ENCODE measurements at regions not wholly inside any gene's neighbourhood (a gene's known extent, or its start where the extent isn't known, plus 50 kb on each side); places are given as distances from the start of the nearest gene placed in this dataset.

DNA sequence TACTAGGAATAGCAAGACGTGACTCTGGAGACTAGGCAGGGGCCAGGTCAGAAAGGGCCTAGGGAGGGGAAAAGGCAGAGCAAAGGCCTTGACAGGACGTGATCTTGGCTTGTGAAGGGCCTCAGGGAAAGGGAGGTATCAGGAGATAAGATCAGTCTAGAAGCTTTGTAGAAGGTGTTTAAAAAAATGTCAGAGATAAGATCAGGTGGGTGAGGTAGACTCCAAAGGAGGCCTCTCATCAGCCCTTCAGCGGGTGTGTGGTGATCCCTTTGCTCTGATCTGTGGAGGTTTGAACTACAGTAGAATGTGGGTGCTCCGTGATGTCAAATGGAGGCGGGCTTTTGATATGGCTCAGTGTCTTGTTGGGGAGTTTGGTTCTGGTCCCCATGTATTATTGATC lies 78.8 kb upstream of the PRPS1 start (continued):
- TF ChIP-seq, protein P1, sequence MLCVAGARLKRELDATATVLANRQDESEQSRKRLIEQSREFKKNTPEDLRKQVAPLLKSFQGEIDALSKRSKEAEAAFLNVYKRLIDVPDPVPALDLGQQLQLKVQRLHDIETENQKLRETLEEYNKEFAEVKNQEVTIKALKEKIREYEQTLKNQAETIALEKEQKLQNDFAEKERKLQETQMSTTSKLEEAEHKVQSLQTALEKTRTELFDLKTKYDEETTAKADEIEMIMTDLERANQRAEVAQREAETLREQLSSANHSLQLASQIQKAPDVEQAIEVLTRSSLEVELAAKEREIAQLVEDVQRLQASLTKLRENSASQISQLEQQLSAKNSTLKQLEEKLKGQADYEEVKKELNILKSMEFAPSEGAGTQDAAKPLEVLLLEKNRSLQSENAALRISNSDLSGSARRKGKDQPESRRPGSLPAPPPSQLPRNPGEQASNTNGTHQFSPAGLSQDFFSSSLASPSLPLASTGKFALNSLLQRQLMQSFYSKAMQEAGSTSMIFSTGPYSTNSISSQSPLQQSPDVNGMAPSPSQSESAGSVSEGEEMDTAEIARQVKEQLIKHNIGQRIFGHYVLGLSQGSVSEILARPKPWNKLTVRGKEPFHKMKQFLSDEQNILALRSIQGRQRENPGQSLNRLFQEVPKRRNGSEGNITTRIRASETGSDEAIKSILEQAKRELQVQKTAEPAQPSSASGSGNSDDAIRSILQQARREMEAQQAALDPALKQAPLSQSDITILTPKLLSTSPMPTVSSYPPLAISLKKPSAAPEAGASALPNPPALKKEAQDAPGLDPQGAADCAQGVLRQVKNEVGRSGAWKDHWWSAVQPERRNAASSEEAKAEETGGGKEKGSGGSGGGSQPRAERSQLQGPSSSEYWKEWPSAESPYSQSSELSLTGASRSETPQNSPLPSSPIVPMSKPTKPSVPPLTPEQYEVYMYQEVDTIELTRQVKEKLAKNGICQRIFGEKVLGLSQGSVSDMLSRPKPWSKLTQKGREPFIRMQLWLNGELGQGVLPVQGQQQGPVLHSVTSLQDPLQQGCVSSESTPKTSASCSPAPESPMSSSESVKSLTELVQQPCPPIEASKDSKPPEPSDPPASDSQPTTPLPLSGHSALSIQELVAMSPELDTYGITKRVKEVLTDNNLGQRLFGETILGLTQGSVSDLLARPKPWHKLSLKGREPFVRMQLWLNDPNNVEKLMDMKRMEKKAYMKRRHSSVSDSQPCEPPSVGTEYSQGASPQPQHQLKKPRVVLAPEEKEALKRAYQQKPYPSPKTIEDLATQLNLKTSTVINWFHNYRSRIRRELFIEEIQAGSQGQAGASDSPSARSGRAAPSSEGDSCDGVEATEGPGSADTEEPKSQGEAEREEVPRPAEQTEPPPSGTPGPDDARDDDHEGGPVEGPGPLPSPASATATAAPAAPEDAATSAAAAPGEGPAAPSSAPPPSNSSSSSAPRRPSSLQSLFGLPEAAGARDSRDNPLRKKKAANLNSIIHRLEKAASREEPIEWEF (IDR thresholded peaks at IDR 0.05; ENCODE audit: insufficient replicate concordance, low read depth, low read length): no peak
- TF ChIP-seq FOXK2 (IDR thresholded peaks at IDR 0.05) (no peak), DPF2 (IDR thresholded peaks at IDR 0.05) (no peak), SPI1 (IDR thresholded peaks at IDR 0.05; ENCODE audit: borderline replicate concordance, insufficient read depth, low read depth, low read length) (no peak), SIN3A (IDR thresholded peaks at IDR 0.05; ENCODE audit: low read depth, low read length) (no peak), ZNF217 (IDR thresholded peaks at IDR 0.05) (no peak), CHD4 (IDR thresholded peaks at IDR 0.05) (no peak), MEF2A (IDR thresholded peaks at IDR 0.05; ENCODE audit: insufficient read depth, low read depth, low read length) (no peak), EGR1 (IDR thresholded peaks at IDR 0.05; ENCODE audit: borderline replicate concordance in 1 of 2, low read depth in 2 of 2, low read length in 2 of 2) (no peak)
- TF ChIP-seq, protein P2, sequence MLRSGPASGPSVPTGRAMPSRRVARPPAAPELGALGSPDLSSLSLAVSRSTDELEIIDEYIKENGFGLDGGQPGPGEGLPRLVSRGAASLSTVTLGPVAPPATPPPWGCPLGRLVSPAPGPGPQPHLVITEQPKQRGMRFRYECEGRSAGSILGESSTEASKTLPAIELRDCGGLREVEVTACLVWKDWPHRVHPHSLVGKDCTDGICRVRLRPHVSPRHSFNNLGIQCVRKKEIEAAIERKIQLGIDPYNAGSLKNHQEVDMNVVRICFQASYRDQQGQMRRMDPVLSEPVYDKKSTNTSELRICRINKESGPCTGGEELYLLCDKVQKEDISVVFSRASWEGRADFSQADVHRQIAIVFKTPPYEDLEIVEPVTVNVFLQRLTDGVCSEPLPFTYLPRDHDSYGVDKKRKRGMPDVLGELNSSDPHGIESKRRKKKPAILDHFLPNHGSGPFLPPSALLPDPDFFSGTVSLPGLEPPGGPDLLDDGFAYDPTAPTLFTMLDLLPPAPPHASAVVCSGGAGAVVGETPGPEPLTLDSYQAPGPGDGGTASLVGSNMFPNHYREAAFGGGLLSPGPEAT (IDR thresholded peaks at IDR 0.05; ENCODE audit: low read depth): no peak
